GM19193 (cell line): ENCODE measurements at regions not wholly inside any gene's neighbourhood (a gene's known extent, or its start where the extent isn't known, plus 50 kb on each side); places are given as distances from the start of the nearest gene placed in this dataset.

ENCODE experiments used
- POLR2A ChIP-seq: IDR thresholded peaks from 4 replicates; pipeline ENCODE4 v1.6.1; 2011; ENCODE audit not compliant: insufficient read depth, insufficient read length; ENCODE audit errors: extremely low read depth

- no peak for TF ChIP-seq POLR2A
These were observed 990.2 kb downstream of the BRD1 start for GRCh38 chr22:48837341-48837935.

- TF ChIP-seq POLR2A: no peak
These were observed 990.9 kb downstream of the BRD1 start for GRCh38 chr22:48836673-48837340.

- TF ChIP-seq POLR2A: no peak
These were observed 991.6 kb downstream of the BRD1 start for GRCh38 chr22:48835857-48836672.

- TF ChIP-seq POLR2A: no peak
These were observed 992.3 kb downstream of the BRD1 start for GRCh38 chr22:48835364-48835763.

GRCh38 chr22:48834404-48834803, 993.3 kb downstream of the BRD1 start:
- TF ChIP-seq POLR2A: no peak

- TF ChIP-seq POLR2A: no peak
These were observed 995.1 kb downstream of the BRD1 start for GRCh38 chr22:48832592-48832991.

GRCh38 chr22:48829908-48830307, 997.8 kb downstream of the BRD1 start:
- no peak for TF ChIP-seq POLR2A

GRCh38 chr22:48828688-48829087, 999.0 kb downstream of the BRD1 start:
- TF ChIP-seq POLR2A: no peak

GRCh38 chr22:48827904-48828555, 999.6 kb downstream of the BRD1 start:
- no peak for TF ChIP-seq POLR2A

GRCh38 chr22:48827268-48827846, 1000.3 kb downstream of the BRD1 start:
- TF ChIP-seq POLR2A: no peak

GRCh38 chr22:48826546-48826945, 1001.1 kb downstream of the BRD1 start:
- no peak for TF ChIP-seq POLR2A

- TF ChIP-seq POLR2A: no peak
These were observed 1001.7 kb downstream of the BRD1 start for GRCh38 chr22:48825802-48826520.

- no peak for TF ChIP-seq POLR2A
These were observed 1002.7 kb downstream of the BRD1 start for GRCh38 chr22:48824712-48825651.
